Trophoblast cell (in vitro differentiated cells and primary cell): ENCODE measurements at regions not wholly inside any gene's neighbourhood (a gene's known extent, or its start where the extent isn't known, plus 50 kb on each side); places are given as distances from the start of the nearest gene placed in this dataset.

Experiments
- DNase-seq, 2 donors: peaks; one replicate each; pipeline ENCODE4 v3.0.0-alpha.2; 2016
- H2AFZ ChIP-seq: 2 replicates; pipeline ENCODE4 v1.6.1; 2013; ENCODE audit warnings: low read length, moderate library complexity, mild to moderate bottlenecking; ENCODE audit not compliant: insufficient read depth, poor library complexity
- H2AK5ac ChIP-seq: 2 replicates; pipeline ENCODE4 v1.6.1; 2013; ENCODE audit warnings: mild to moderate bottlenecking, low read length
- H2BK120ac ChIP-seq: 2 replicates; pipeline ENCODE4 v1.6.1; 2013; ENCODE audit warnings: low read length, mild to moderate bottlenecking, moderate library complexity; ENCODE audit not compliant: insufficient read depth, poor library complexity
- H2BK12ac ChIP-seq: 2 replicates; pipeline ENCODE4 v1.6.1; 2013; ENCODE audit warnings: mild to moderate bottlenecking, low read length, moderate library complexity
- H2BK5ac ChIP-seq: 2 replicates; pipeline ENCODE4 v1.6.1; 2013; ENCODE audit warnings: low read length, low read depth, moderate library complexity, mild to moderate bottlenecking; ENCODE audit not compliant: poor library complexity
- H3K14ac ChIP-seq: 2 replicates; pipeline ENCODE4 v1.6.1; 2013; ENCODE audit warnings: mild to moderate bottlenecking, low read length
- H3K18ac ChIP-seq: 2 replicates; pipeline ENCODE4 v1.6.1; 2013; ENCODE audit warnings: mild to moderate bottlenecking, low read length
- H3K23ac ChIP-seq: 2 replicates; pipeline ENCODE4 v1.6.1; 2013; ENCODE audit warnings: low read length
- H3K27ac ChIP-seq: 2 replicates; pipeline ENCODE4 v1.5.1; 2013; ENCODE audit warnings: low read depth, mild to moderate bottlenecking, inconsistent platforms, low read length, moderate library complexity
- H3K27me3 ChIP-seq: 2 replicates; pipeline ENCODE4 v1.6.1; 2013; ENCODE audit warnings: inconsistent platforms, mild to moderate bottlenecking, low read length, moderate library complexity; ENCODE audit not compliant: insufficient read depth
- H3K36me3 ChIP-seq, 2 experiments: 1 replicate in 1 of 2; 2 replicates in 1 of 2; pipeline ENCODE4 v1.6.1; 2013; ENCODE audit warnings: low read length in 2 of 2, mild to moderate bottlenecking in 2 of 2, moderate library complexity in 1 of 2; ENCODE audit not compliant: insufficient read depth in 2 of 2, control insufficient read depth in 1 of 2
- H3K4ac ChIP-seq: 2 replicates; pipeline ENCODE4 v1.6.1; 2013; ENCODE audit warnings: low read depth, mild to moderate bottlenecking, low read length, moderate library complexity
- H3K4me1 ChIP-seq, 2 experiments: 1 replicate in 1 of 2; 2 replicates in 1 of 2; pipeline ENCODE4 v1.6.1; 2013; ENCODE audit warnings: low read length in 2 of 2, mild to moderate bottlenecking in 2 of 2, moderate library complexity in 1 of 2; ENCODE audit not compliant: insufficient read depth in 2 of 2, control insufficient read depth in 1 of 2
- H3K4me2 ChIP-seq: 2 replicates; pipeline ENCODE4 v1.6.1; 2013; ENCODE audit warnings: inconsistent platforms, mild to moderate bottlenecking, low read length, moderate library complexity
- H3K4me3 ChIP-seq: 2 replicates; pipeline ENCODE4 v1.5.1; 2013; ENCODE audit warnings: mild to moderate bottlenecking, low read depth, low read length, inconsistent platforms
- H3K79me1 ChIP-seq: one replicate; pipeline ENCODE4 v1.6.1; 2013; ENCODE audit warnings: low read length
- H3K79me2 ChIP-seq: 2 replicates; pipeline ENCODE4 v1.6.1; 2013; ENCODE audit warnings: low read length, mild to moderate bottlenecking; ENCODE audit not compliant: control insufficient read depth, insufficient read depth, poor library complexity
- H3K9ac ChIP-seq: 2 replicates; pipeline ENCODE4 v1.6.1; 2013; ENCODE audit warnings: mild to moderate bottlenecking, low read length
- H3K9me3 ChIP-seq: 2 replicates; pipeline ENCODE4 v1.6.1; 2013; ENCODE audit warnings: low read depth, mild to moderate bottlenecking, control low read depth, inconsistent platforms, low read length; ENCODE audit not compliant: insufficient read depth
- H4K12ac ChIP-seq: 2 replicates; pipeline ENCODE4 v1.6.1; 2013; ENCODE audit warnings: low read depth, mild to moderate bottlenecking, low read length, moderate library complexity
- H4K8ac ChIP-seq: 2 replicates; pipeline ENCODE4 v1.6.1; 2013; ENCODE audit warnings: low read depth, mild to moderate bottlenecking, low read length, moderate library complexity
- H4K91ac ChIP-seq: one replicate; pipeline ENCODE4 v1.6.1; 2013; ENCODE audit warnings: low read depth, mild to moderate bottlenecking, low read length, moderate library complexity
- WGBS: extraction: QIAGEN DNeasy Blood & Tissue Kit; methylation state at CpG from one replicate; pipeline ENCODE4 v1.1.7; 2013; ENCODE audit warnings: missing lambda C conversion rate; ENCODE audit not compliant: insufficient read length, insufficient coverage; ENCODE audit errors: extremely low coverage; 5-methylcytosine and 5-hydroxymethylcytosine counted together

DNA sequence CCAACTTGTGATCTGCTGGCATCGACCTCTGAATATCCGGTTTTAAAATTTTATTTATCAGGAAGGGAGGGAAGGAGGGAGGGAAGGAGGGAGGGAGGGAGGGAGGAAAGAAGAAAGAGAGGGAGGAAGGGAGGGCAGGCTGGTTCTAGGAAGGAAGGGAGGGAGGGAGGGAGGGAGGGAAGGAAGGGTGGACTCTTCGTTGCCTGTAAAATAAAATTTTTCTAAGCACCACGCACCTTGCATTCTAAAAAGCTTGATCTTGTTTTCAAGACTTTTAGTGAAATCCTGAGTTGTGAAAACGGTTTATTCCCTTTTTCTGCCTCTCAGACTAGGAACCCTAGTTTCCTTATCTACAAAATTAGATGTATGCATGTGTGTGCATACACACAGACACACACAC lies 101.7 kb upstream of the RAP2B start:
- no peak overlapping the region for H4K12ac ChIP-seq
- H3K36me3 ChIP-seq = no peaks in the 10 kb centered on the region
- H3K4me2 ChIP-seq = no peak overlapping the region
- H3K27ac ChIP-seq = no peak overlapping the region
- H3K9ac ChIP-seq = no peak overlapping the region
- no peak overlapping the region for H4K91ac ChIP-seq
- no peak for DNase-seq
- no peak overlapping the region for H2BK12ac ChIP-seq
- no peaks in the 10 kb centered on the region for H3K79me2 ChIP-seq
- no peaks in the 10 kb centered on the region for H3K9me3 ChIP-seq
- no peaks in the 10 kb centered on the region for H3K27me3 ChIP-seq
- H2BK120ac ChIP-seq = no peak overlapping the region
- H3K23ac ChIP-seq = no peak overlapping the region
- H4K8ac ChIP-seq = no peak overlapping the region
- no CpG with 5 or more reads among the region's 5 CpGs for WGBS
- H2AK5ac ChIP-seq = no peak overlapping the region
- no peak overlapping the region for H3K18ac ChIP-seq
- H3K14ac ChIP-seq = no peak overlapping the region
- H3K4ac ChIP-seq = no peak overlapping the region
- H3K4me1 ChIP-seq = no peaks in the 10 kb centered on the region
- H2AFZ ChIP-seq = no peak overlapping the region
- H3K4me3 ChIP-seq = no peak overlapping the region
- no peaks in the 10 kb centered on the region for H3K79me1 ChIP-seq
- no peak overlapping the region for H2BK5ac ChIP-seq

DNA sequence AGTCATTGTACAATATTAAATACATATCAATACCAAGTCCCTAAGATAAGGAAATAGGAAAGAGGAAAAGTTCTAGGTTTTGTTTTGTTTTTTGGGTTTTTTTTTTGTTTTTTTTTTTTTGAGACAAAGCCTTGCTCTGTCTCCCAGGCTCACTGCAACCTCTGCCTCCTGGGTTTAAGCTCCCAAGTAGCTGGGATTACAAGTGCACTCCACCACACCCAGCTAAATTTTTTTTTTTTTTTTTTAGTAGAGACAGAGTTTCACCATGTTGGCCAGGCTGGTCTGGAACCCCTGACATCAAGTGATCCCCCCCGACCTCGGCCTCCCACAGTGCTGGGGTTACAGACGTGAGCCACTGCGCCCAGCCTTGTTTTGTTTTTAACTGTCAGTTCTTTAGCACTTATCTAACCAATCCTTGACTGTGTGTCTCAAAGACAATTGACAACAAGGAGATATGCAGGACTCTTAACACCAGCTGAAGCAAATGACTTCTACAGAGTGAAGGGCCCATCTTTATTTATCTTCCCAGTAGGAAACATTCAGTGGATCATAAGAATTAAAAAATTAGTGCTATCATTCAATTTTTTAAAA lies 100.0 kb upstream of the RAP2B start:
- no peak overlapping the region for H4K91ac ChIP-seq
- H2BK120ac ChIP-seq = no peak overlapping the region
- H3K4ac ChIP-seq = no peak overlapping the region
- no peak overlapping the region for H4K12ac ChIP-seq
- H2BK5ac ChIP-seq = no peak overlapping the region
- H3K36me3 ChIP-seq = no peaks in the 10 kb centered on the region
- H3K4me3 ChIP-seq = no peak overlapping the region
- H3K4me1 ChIP-seq = no peaks in the 10 kb centered on the region
- no peak overlapping the region for H2AFZ ChIP-seq
- no peak overlapping the region for H3K18ac ChIP-seq
- no peak overlapping the region for H3K9ac ChIP-seq
- no peaks in the 10 kb centered on the region for H3K79me1 ChIP-seq
- H2BK12ac ChIP-seq = no peak overlapping the region
- H3K79me2 ChIP-seq = no peaks in the 10 kb centered on the region
- WGBS = no CpG with 5 or more reads among the region's 4 CpGs
- no peak overlapping the region for H3K14ac ChIP-seq
- no peak overlapping the region for H3K23ac ChIP-seq
- H3K4me2 ChIP-seq = no peak overlapping the region
- H3K9me3 ChIP-seq = no peaks in the 10 kb centered on the region
- H4K8ac ChIP-seq = no peak overlapping the region
- DNase-seq = no peak
- H2AK5ac ChIP-seq = no peak overlapping the region
- H3K27me3 ChIP-seq = no peaks in the 10 kb centered on the region
- no peak overlapping the region for H3K27ac ChIP-seq

DNA sequence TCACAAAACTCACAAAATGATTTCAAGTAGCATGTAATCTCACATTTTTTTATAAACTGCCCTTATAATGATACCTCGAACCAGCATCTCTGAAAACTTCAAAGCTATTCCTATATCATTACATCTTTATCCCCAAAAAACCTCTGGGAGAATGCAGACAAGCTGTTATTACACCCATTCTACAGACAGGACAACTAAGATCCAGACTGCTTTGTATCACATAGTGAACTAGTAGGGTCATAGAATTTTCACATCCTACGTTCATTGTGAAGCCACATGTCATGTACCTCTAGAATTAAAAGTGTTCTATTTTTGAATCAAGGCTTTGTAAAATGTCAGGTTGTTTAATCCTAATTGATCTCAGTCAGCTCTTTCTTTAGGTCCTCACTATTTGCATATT lies 98.7 kb upstream of the RAP2B start:
- H3K4me1 ChIP-seq = no peaks in the 10 kb centered on the region
- H4K91ac ChIP-seq = no peak overlapping the region
- H3K4me2 ChIP-seq = no peak overlapping the region
- no CpG with 5 or more reads among the region's 2 CpGs for WGBS
- H2BK120ac ChIP-seq = no peak overlapping the region
- no peak overlapping the region for H3K4ac ChIP-seq
- no peak overlapping the region for H3K9ac ChIP-seq
- H3K27ac ChIP-seq = no peak overlapping the region
- no peak overlapping the region for H3K23ac ChIP-seq
- no peaks in the 10 kb centered on the region for H3K9me3 ChIP-seq
- H3K27me3 ChIP-seq = no peaks in the 10 kb centered on the region
- no peak overlapping the region for H2BK12ac ChIP-seq
- no peak overlapping the region for H2BK5ac ChIP-seq
- no peaks in the 10 kb centered on the region for H3K79me2 ChIP-seq
- H2AFZ ChIP-seq = no peak overlapping the region
- H3K79me1 ChIP-seq = no peaks in the 10 kb centered on the region
- no peak overlapping the region for H4K8ac ChIP-seq
- H2AK5ac ChIP-seq = no peak overlapping the region
- no peak for DNase-seq
- no peaks in the 10 kb centered on the region for H3K36me3 ChIP-seq
- no peak overlapping the region for H3K14ac ChIP-seq
- H3K4me3 ChIP-seq = no peak overlapping the region
- no peak overlapping the region for H3K18ac ChIP-seq
- H4K12ac ChIP-seq = no peak overlapping the region

DNA sequence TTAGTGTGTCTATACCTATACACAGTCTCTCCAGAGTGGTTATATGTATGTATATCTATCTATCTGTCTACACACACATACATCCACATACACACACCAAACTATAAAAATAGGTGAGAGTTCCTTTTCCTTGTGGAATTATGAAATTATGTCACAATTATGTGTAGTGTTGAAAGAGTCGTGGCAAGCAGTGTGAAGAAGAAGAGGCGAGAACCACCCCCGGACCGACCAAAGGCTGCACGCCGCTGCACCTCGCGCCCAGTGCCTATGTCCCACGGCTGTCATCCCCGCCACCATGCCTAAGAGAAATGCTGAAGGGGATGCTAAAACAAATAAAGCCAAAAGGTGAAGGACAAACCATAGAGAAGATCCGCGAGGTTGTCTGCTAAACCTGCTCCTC lies 95.0 kb upstream of the RAP2B start:
- no peak overlapping the region for H3K9ac ChIP-seq
- H3K14ac ChIP-seq = no peak overlapping the region
- no peak overlapping the region for H4K8ac ChIP-seq
- H3K79me1 ChIP-seq = no peaks in the 10 kb centered on the region
- H4K12ac ChIP-seq = no peak overlapping the region
- H4K91ac ChIP-seq = no peak overlapping the region
- no peak overlapping the region for H3K23ac ChIP-seq
- no peak overlapping the region for H3K4ac ChIP-seq
- H2BK5ac ChIP-seq = no peak overlapping the region
- no peaks in the 10 kb centered on the region for H3K27me3 ChIP-seq
- H3K4me1 ChIP-seq = no peaks in the 10 kb centered on the region
- no peak overlapping the region for H2AFZ ChIP-seq
- WGBS = no CpG with 5 or more reads among the region's 12 CpGs
- no peak overlapping the region for H3K18ac ChIP-seq
- no peaks in the 10 kb centered on the region for H3K79me2 ChIP-seq
- H3K4me3 ChIP-seq = no peak overlapping the region
- H3K9me3 ChIP-seq = no peaks in the 10 kb centered on the region
- no peak overlapping the region for H3K27ac ChIP-seq
- H2AK5ac ChIP-seq = no peak overlapping the region
- no peak overlapping the region for H2BK12ac ChIP-seq
- no peaks in the 10 kb centered on the region for H3K36me3 ChIP-seq
- no peak overlapping the region for H2BK120ac ChIP-seq
- DNase-seq = no peak
- no peak overlapping the region for H3K4me2 ChIP-seq
